22Rv1 (cell line): ENCODE measurements at regions not wholly inside any gene's neighbourhood (a gene's known extent, or its start where the extent isn't known, plus 50 kb on each side); places are given as distances from the start of the nearest gene placed in this dataset.

Experiments used
- ZFX ChIP-seq: fragments of 450-650 bp; IDR thresholded peaks from 2 replicates; pipeline ENCODE4 v1.6.1; 2017; ENCODE audit warnings: antibody characterized with exemption, borderline replicate concordance
- TF ChIP-seq, protein P1 (sequence below): fragments of 450-650 bp; IDR thresholded peaks from 2 replicates; pipeline ENCODE4 v1.5.1; 2017; ENCODE audit warnings: mild to moderate bottlenecking

DNA sequence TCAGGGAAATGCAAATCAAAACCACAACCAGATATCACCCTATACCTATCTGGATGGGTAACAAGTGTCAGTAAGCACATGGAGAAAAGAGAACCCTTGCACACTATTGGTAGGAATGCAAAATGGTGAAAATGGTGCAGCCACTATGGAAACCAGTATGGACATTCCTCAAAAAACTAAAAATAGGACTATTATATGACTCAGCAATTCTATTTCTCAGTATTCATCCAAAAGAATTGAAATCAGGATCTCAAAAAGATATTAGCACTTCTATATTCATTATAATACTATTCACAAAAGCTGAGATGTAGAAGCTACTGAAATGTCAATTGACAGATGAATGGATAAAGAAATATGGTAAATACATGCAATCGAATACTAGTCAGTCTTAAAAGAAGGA lies 491.1 kb upstream of the MYT1L start:
- TF ChIP-seq, protein P1, sequence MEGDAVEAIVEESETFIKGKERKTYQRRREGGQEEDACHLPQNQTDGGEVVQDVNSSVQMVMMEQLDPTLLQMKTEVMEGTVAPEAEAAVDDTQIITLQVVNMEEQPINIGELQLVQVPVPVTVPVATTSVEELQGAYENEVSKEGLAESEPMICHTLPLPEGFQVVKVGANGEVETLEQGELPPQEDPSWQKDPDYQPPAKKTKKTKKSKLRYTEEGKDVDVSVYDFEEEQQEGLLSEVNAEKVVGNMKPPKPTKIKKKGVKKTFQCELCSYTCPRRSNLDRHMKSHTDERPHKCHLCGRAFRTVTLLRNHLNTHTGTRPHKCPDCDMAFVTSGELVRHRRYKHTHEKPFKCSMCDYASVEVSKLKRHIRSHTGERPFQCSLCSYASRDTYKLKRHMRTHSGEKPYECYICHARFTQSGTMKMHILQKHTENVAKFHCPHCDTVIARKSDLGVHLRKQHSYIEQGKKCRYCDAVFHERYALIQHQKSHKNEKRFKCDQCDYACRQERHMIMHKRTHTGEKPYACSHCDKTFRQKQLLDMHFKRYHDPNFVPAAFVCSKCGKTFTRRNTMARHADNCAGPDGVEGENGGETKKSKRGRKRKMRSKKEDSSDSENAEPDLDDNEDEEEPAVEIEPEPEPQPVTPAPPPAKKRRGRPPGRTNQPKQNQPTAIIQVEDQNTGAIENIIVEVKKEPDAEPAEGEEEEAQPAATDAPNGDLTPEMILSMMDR = no peak
- TF ChIP-seq ZFX = no peak
